CD4-positive, alpha-beta T cell treated with Interleukin-17A for 1 hour (primary cell): ENCODE measurements at regions not wholly inside any gene's neighbourhood (a gene's known extent, or its start where the extent isn't known, plus 50 kb on each side); places are given as distances from the start of the nearest gene placed in this dataset.

Experiments
- DNase-seq: peaks from one replicate; pipeline ENCODE4 v3.0.0-alpha.2; 2020

DNA sequence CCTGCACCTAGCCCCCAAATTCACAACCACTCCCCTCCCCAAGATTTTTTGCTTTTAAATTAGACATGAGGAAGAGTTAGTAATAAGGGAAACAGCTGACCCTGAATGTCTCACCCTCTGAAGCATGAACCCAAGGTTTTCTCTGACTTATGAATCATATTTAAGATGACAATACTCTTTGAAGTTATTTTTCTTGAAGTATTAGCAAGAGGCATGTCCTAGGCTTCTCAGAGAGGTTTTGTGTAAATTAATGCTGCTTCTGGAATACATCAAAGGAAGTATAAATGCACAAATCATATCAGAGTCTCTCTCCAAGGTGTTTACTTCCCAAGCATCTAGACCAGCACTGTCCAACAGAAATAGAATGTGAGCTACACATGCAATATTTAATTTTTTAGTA, 408.1 kb upstream of the MARCKS start:
- no peak for DNase-seq

DNA sequence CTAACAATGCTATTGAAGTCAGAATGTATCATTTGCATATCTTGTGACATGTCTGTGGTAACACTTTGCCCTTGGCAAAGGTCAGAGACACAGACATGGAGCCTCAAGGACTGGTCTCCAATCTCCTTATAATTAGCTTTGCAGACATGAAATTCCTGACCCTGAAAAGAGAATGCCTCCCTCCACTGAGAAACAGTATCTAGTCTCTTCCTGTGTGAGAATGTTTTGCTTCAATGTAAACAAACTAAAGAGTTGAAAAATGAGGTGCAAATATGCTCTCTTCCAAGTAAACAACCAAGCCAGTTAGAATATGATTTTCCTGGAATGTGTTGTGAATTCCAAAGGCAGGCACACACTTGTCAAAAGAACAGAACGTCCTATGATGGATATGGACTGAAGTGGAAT, 407.1 kb upstream of the MARCKS start:
- no peak for DNase-seq

DNA sequence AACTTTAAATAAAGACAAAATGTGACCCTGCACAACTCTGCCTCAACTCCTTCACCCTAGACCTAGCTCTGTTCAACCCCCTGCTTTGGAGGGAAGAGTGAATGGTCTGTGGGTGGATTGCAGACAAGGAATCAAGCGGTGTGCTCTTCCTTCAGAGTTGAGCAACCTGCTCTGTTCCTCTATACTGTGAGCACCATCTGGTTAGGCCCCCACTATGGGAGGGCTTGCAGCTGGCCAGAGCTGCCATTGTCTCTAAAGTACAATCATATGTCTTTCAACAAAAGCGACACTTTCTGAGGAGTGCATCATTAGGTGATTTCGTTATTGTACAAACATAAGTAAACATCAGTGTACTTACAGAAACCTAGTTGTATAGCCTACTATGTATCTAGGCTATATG, 406.1 kb upstream of the MARCKS start:
- no peak for DNase-seq

DNA sequence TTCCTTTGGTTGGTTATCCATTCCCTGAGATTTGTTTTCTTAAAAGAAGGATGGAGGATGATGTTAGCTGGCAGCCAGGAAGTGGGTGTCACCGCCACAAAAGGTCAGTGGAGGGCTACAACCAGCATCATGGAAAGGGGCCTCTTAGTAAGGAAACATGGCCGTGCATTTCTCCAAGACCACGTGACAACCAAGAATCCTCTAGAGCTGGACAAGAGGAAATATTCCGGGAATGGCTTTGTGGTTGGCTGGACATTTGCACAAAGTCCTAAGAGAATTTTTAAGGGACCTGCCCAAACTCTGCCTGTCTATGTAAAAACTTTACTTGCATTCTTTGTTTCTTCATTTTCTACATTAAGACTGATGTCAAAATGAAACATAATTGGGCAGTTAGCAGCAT, 399.9 kb upstream of the MARCKS start:
- no peak for DNase-seq

DNA sequence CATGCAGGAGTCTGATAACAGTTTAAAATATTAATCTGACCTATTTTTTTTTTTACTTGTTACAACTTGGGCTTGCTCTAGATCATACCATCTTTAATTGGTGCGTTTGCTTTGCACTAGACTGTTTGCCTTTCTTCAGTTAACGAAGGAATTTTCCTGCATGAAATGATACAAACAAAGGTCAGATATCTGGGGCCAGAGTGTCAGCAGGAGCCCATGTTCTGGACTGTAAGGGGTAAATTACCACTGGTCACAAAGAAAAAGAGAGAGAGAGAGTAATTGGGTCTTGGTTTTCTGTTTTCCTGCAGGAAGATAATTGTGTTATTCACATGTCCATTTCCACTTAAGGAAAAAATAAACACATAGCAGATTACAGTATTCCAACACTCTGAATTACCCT, 399.4 kb upstream of the MARCKS start:
- no peak for DNase-seq

DNA sequence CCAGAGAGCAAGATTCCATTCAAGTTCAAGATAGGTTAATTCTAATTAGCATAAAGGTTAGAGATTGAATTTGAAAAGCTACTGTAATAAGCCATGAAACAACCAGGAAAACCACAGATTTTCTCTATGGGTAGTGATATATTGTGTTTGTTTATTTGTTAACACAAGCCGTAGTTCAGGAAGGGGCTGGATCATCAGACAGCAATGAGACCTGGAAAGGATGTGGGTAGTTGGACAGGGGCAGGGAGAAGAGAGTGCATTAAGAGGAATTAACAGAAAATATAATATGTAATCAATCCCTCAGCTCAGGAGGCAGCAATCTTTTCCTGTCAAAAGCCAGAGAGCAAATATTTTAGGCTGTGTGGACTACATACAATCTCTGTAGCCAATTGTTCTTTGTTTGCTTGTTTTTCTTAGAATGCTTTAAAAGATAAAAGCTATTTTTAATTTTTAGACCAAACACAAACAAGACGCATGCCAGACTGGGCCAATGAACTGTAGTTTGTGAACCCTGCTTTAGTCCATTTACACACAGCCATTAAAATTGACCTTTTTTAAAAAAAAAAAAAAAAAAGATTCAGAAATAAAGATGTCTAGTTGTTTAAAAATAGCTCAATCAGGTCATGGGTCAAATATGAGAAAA, 398.7 kb upstream of the MARCKS start:
- DNase-seq: no peak

DNA sequence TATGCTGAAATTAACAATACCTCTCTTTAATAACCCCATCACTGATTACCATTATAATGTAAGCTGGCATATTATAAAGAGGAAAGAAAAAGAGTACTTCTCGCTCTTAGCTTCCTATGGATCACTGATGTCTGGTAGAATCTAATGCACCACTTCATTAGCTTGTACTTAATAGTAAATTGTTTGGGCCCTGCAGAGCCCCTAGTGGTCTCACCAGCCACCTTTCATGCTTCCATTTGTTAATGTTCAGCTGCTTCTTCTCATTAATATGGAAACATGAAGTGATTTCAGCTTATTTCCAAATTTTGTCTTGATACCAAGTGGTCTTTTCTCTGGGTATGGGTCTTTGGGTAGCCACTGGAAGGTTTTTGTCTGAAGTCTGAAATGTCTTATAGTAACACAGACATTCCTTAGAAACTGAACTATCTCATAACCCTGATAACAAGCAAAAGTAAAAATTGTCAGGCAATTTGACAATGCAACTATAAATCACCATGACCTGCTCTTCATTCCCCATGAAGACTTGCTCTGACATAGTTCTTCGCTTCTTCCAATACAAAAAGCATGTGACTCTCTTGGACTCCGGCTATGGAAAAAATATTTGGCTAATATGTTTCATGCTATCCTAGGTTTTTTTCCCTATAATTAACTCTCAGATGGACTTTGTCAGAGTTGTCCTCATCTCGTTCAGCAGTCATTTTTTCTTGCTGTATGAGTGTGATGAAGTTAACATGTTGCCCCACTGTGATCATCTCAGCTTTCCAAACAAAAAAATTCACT, 395.8 kb upstream of the MARCKS start:
- no peak for DNase-seq

DNA sequence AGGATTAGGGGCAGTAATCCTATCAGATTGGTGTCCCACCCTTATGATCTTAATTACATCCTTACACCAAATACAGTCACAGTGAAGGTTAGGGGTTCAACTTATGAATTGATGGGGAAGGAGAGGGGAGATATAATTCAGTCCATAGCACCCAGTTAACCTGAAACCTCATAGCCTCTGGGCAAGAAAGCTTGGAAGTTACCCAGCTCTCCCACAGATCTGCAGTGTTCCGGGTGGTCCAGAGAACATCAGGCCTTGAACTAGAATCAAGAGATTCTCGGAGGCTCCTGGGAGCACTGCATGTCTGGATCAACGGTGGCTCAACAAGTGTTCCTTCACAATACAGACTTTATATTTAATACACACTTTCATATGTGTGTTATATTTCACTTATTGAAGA, 392.6 kb upstream of the MARCKS start:
- no peak for DNase-seq

DNA sequence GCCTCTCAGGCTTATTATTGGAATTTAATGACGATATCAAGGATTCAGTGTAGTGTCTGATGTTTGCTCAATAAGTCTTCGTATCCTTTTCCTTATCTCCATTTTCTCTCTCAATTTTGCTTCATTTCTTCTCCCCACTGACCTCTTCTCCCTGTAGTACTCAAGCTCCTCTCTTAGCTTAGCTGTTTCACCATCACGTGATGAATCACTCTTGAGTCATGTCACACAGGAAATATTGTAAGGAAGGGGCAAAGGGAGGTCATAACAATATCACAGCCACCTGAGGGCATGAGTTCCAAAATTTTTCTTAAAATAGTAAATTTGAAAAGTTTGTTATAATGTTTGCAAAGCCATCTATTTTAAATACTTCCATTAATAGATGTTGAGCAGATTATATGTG, 392.2 kb upstream of the MARCKS start:
- no peak for DNase-seq

DNA sequence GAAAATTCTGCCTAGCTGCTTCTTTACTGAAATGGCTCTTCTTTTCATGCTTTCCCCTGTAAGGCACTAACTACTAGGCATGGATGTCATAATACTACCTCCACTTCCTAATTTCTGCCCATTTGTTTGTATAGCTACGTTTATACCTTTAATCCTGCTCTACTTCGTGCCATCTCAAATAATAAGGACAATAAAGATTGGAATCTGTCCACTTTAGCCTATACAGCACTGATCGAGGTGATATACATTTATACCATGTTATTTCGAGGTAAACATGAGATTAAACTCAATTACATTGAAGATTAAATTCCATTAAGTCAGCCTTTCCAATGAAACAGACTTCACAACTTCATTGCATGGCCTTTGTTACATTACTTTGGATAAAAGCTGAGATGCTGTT, 390.6 kb upstream of the MARCKS start:
- DNase-seq: no peak

DNA sequence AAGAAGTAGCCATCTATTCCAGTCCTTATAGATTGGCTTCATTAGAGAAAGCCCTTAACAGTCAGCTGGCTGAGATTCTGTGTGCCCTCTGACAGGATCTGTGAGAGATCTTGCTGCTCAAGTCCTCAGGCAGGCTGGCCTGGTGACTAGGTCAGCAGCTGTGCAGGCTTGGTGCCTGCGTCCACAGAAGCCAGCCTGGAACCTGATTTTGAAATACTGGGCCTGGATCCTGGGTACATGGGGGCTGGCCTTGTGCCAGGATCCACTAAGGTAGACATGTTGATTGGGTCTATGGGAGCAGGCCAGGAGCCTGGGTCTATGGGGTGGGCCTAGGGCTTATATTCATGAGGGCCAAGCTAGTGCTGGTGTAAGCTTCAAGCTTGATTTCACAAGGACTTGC, 381.8 kb upstream of the MARCKS start:
- no peak for DNase-seq

DNA sequence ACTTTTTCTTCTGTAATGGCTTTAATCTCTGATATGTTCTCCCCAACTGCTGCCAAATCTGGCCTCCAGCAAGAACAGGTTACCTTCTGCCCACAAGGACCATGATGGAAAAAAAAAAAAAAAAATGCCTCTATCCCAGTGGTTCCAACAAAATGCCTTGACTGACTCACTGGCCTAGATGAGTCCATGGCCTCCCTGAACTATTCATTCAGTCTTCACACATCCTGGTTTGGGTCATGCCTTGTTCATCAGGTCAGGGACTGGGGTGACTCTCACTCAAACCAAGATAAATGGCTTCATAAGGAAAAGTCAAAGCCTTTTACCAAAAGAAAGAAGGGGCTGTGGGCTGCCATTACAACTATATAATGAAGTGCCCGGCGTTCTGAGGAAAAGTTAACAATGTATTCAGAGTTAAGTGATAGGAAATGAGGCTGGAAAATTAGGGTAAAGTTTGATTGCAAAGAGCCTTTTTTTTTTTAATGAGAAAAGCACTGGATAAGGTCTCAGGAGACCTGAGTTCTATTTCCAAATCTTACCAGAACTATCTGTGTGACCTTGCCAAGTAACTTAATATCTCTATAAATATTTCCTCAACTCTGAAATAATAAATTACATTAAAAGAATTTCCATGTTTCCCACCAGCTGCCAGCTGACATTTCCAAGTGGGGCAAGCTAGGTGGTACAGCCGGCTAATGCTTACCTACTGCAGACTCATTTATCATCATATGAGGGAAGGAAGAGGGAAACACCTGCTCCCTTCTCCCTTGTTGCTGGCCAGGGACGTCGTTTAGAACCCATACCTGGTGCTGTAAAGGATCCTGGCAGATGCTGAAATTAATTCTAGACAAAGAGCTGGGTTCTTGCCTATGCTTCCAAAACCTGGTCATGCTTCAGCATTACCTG, 380.0 kb upstream of the MARCKS start:
- DNase-seq: no peak

DNA sequence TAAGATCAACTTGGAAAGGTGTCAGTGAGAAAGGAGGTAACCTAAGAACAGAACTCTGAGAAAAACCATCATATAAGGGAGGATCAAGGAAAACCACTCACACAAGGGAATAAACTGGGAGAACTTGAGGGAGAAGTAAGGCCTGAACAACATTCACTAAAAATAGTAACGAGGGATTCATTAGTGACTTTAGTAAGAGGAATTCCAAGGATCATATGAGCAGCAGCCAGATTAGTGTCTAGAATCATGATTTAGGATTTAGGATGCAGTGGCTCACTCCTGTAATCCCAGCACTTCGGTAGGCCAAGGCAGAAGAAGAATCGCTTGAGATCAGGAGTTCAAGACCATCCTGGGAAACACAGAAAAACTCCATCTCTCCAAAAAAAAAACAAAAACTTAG, 376.5 kb upstream of the MARCKS start:
- DNase-seq: no peak

DNA sequence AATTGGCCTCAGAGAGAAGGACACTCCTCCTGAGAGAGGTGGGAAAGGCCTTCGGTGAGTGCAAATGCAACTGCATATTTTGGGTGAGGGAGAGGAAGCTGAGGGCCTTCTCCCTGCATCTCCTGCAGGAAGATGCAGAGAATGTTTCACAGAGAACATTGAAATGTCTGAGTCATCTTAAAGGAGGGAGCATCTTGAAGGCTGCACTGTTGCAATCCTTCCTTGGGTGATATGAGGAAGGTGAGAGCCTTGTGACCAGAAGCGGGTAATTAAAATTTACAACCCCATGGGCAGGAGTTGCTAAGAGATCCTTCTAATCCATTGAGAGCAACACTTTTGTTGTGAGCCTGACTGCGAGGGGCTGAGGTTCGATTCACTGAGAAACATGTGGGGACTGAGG, 375.7 kb upstream of the MARCKS start:
- DNase-seq: no peak

DNA sequence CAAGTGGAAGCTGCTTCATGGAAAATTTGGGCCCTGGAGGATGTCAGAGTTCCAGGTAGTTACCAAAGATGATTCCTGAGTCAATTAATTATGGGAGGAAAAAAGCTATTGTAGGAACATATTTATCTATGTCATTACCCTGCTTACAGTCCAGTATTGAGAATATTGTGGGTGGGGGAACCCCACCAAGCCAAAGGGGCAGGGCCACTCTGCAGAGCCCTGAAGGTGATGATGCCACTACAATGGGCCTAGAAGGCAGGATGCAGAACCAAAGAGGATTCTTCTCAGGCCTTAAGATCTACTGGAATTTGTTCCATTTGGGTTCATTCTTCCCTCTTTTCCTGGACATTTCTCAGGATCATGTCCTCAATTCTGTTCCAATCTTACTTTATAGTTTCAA, 375.2 kb upstream of the MARCKS start:
- DNase-seq: no peak

DNA sequence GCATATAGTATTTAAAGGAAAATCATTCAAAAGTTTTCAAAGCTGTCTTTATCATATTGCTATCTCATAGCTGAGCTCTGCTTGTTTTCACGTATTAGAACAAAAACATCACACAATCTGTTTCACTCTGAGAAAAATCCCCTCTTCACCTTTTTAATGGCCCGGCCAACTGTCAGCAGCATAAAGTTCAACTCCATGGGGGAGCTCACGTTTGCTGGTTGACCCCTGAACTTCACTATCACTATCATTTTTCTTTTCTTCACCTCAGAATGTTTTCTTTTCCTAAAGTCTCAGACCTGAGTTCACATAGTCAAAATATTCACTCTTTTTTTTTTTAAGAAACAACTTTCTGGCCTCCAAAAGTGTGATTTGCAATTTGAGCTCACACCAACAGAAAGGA, 374.4 kb upstream of the MARCKS start:
- no peak for DNase-seq

DNA sequence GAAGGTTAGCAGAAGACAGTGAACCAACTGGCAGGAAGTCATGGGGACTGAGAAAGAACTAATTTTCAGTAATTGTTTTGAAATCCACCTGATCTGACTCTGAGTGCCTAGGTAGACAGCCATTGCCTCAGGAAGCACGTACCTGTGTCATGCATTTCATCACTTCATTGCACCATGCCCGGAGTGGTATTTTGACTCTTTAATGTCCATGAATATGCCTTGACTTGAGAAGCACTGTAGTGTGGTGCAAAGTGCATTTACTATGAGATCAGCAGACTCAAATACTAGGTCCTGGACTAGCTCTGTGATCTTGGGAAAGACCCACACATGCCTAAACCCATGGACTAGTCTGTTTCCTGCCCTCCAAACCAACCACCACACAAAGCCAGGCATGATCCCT, 370.9 kb upstream of the MARCKS start:
- no peak for DNase-seq

DNA sequence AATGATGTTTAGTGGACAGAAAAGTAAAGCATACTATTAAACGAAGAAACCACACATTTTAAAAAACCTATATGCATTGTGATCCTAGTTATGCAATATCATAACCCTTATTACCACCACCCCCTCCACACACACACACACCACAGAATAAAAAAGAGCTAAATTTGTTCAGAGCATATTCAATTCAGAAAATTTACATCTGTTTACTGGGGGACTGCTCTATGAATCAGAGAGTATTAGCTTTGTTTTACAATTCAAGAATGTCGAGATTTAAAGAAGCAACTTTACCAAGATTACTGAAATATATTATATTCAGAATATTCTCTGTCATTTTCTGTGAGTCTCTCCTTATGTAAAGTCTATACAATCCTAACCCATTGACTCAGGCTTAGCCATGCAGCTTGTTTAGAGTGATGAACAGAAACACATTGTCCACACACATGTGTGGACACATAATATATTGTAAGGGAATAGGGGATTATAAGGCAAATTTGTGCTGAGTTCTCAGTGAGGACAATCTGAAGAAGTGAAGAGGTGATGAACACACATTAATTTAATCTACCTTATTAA, 369.6 kb upstream of the MARCKS start:
- DNase-seq: no peak

DNA sequence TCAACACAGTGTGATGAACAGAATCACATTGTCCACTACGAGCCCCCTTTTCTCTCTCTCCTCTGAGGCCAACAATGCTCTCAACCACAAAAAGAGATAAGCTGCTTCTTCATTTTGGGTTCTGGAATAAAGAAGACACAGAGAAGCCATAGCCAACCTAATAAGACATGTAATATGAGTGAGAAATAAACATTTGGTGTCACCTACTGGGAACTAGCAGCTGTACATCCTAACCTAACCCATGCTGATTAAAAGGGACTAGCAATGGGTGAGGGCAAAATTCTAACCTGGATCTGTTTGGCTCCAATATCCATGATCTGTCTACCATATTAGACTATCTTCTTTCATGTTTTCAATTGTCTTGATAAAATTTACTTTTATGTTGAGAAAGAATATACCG, 369.1 kb upstream of the MARCKS start:
- DNase-seq: no peak

DNA sequence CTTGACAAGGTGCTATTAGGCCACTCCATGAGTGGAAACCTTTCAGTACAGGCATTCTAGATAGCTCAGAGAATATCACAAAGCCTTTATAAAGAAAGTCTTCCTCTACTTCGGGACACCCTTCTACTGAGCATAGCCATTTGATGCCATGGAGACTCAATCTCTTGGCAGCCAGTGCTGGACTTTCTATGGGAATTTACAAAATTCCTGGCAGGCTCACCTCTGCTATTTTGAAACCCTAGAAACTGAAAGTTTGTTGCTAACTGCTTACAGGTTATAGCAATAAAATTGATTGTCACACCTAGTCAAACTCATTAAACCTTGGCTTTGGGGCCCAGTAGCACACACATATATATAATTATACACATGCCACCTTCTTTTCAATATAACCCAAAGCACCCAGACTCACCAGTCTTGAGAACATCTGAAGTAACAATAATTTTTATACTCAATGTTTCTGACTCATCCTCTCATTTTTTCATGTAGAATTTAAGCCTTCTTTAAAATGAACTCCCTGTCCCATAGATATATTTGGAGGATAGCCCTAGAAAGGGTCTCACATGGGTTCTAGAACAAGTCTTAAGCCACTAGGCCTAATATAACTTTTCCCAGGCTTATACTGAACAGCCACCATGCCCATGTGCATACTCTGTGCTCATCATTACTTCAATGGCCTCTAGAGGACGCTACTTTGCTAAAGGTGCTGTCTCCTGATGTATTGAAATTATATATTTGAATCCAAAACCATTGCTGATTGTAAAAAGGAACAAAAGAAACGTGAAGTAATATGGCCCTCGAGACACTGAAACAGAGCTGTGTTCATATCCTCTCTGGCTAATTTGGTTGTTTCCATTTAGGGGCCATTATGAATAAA, 368.1 kb upstream of the MARCKS start:
- DNase-seq: no peak

DNA sequence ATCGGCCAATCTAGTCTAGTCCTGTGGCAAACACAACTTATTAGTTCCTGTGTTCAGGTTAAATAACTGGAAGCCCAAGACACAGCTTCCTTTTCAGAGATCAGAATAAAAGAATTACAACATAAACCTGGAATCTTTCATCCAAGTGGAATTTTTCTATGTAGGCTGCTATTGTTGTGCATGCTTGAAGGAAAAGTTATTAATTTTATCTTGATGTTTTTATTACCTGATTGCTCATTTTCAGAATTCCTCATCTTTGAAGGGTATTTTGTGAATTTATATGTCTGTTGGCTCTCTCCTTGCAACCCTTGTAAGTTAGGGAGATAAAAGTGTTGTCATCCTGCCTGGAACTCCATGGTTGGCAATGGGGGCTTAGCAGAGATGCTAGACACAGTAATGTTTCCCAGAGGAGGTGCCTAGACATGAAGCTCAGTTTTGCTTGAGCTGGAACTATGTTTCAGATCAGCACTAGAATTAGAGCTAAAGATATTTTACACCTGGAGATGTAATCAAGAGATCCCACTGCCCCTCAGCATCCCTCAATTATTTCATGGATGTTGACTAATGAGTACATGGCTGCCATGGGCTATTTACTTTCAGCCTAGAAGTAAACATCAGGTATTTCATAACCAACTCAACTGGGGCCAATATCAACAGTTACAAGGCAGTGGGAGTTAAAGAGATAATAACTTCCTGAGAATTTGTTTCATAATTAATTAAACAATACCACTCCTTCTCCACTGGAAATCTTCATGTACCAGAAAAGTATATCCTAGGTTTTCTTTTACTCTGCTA, 367.0 kb upstream of the MARCKS start:
- DNase-seq: no peak

DNA sequence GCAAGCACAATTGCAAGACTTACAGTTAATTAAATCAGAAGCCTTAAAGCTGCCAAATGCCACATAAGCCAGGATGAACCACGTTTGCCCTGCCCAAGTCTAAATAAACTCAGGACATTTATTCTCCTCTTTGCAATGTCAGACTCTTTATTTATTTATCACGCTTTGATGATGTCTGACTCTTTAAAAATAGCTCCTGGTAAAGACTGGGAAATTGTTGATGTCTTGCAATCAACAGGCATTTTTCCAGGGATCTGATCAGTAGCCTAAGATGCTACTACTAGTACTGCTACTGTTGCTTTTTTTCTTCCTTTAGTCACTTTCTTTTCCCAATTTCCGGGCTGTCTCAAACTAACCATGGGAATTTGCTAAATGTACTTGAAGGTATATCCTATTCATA, 365.8 kb upstream of the MARCKS start:
- no peak for DNase-seq
